Endodermal cell (in vitro differentiated cells): ENCODE measurements at regions not wholly inside any gene's neighbourhood (a gene's known extent, or its start where the extent isn't known, plus 50 kb on each side); places are given as distances from the start of the nearest gene placed in this dataset.

Experiments used
- DNase-seq: peaks from one replicate; pipeline ENCODE4 v3.0.0-alpha.2; 2017
- H3K27ac ChIP-seq: 2 replicates; pipeline ENCODE4 v1.5.1; 2013; ENCODE audit warnings: mild to moderate bottlenecking, low read depth, low read length, moderate library complexity
- H3K27me3 ChIP-seq: 2 replicates; pipeline ENCODE4 v1.6.1; 2013; ENCODE audit warnings: mild to moderate bottlenecking, low read length, moderate library complexity; ENCODE audit not compliant: insufficient read depth, control insufficient read depth, poor library complexity, severe bottlenecking
- H3K36me3 ChIP-seq: 2 replicates; pipeline ENCODE4 v1.7.0; 2013; ENCODE audit warnings: mild to moderate bottlenecking, low read length, moderate library complexity; ENCODE audit not compliant: control insufficient read depth, insufficient read depth
- H3K4me1 ChIP-seq: one replicate; pipeline ENCODE4 v1.7.0; 2013; ENCODE audit warnings: low read length; ENCODE audit not compliant: control insufficient read depth, insufficient read depth
- H3K4me3 ChIP-seq: 2 replicates; pipeline ENCODE4 v1.5.1; 2013; ENCODE audit warnings: mild to moderate bottlenecking, low read length, moderate library complexity
- H3K9ac ChIP-seq: 2 replicates; pipeline ENCODE4 v1.6.1; 2013; ENCODE audit warnings: mild to moderate bottlenecking, low read length, moderate library complexity; ENCODE audit not compliant: poor library complexity, severe bottlenecking; ENCODE audit errors: extremely low read depth
- H3K9me3 ChIP-seq: 2 replicates; pipeline ENCODE4 v1.6.1; 2013; ENCODE audit warnings: mild to moderate bottlenecking, low read length, moderate library complexity; ENCODE audit not compliant: control insufficient read depth
- H3K27ac Mint-ChIP-seq: 2 replicates; pipeline ENCODE4 v1.8.0; 2020; ENCODE audit warnings: mixed read lengths
- H3K27me3 Mint-ChIP-seq: 2 replicates; pipeline ENCODE4 v1.8.0; 2021; ENCODE audit warnings: mild to moderate bottlenecking, mixed read lengths; ENCODE audit not compliant: insufficient read depth
- H3K36me3 Mint-ChIP-seq: 2 replicates; pipeline ENCODE4 v1.8.0; 2020; ENCODE audit warnings: low read depth, mixed read lengths
- H3K4me1 Mint-ChIP-seq: 2 replicates; pipeline ENCODE4 v1.8.0; 2020; ENCODE audit warnings: mixed read lengths
- H3K4me3 Mint-ChIP-seq: 2 replicates; pipeline ENCODE4 v1.8.0; 2020; ENCODE audit warnings: mild to moderate bottlenecking, moderate library complexity, mixed read lengths
- H3K9me3 Mint-ChIP-seq: 2 replicates; pipeline ENCODE4 v1.8.0; 2020; ENCODE audit warnings: mild to moderate bottlenecking, mixed read lengths
- WGBS, 2 experiments: methylation state at CpG; one replicate each; pipeline versions ENCODE4 v1.1.5 to v1.1.7; 2013; ENCODE audit warnings: missing lambda C conversion rate in 2 of 2, mixed read lengths in 1 of 2; ENCODE audit not compliant: insufficient coverage in 1 of 2, insufficient read length in 1 of 2; 5-methylcytosine and 5-hydroxymethylcytosine counted together
- TF ChIP-seq, protein P1 (sequence below): fragments of 200-600 bp; sonication (generic); conservative IDR thresholded peaks from 2 replicates; pipeline ENCODE4 v1.5.0; 2021; ENCODE audit warnings: antibody characterized with exemption, mild to moderate bottlenecking

DNA sequence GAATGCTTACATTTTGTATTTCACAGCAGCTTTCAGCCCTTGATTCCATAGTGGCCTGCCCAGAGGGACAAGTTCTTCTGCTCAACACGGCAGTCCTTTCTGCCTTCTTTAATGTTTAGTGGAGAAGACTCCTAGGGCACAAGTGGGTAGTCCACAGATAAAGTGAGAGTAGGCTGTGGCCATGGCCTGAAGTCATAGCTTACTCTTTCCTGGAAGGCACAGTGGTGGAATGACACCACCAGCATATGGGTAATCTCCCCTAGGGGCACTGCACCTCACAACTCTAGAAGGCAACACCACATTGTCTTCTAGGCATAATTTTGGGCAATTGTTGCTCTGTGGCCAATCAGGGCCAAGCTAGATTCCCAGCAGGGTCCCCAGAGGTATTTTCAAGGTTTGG is 155.4 kb upstream of the MAMLD1 start:
- no peak overlapping the region for H3K4me3 ChIP-seq
- no peaks in the 10 kb centered on the region for H3K27me3 ChIP-seq
- TF ChIP-seq, protein P1, sequence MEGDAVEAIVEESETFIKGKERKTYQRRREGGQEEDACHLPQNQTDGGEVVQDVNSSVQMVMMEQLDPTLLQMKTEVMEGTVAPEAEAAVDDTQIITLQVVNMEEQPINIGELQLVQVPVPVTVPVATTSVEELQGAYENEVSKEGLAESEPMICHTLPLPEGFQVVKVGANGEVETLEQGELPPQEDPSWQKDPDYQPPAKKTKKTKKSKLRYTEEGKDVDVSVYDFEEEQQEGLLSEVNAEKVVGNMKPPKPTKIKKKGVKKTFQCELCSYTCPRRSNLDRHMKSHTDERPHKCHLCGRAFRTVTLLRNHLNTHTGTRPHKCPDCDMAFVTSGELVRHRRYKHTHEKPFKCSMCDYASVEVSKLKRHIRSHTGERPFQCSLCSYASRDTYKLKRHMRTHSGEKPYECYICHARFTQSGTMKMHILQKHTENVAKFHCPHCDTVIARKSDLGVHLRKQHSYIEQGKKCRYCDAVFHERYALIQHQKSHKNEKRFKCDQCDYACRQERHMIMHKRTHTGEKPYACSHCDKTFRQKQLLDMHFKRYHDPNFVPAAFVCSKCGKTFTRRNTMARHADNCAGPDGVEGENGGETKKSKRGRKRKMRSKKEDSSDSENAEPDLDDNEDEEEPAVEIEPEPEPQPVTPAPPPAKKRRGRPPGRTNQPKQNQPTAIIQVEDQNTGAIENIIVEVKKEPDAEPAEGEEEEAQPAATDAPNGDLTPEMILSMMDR = no peak
- WGBS, 2 experiments = 91% methylated on average over 1 of the region's 1 CpG; no CpG with 5 or more reads in 1 of the 2 experiments
- H3K4me3 Mint-ChIP-seq = no peak overlapping the region
- H3K9me3 ChIP-seq = no peaks in the 10 kb centered on the region
- H3K27me3 Mint-ChIP-seq = peaks cover 3% of the 10 kb centered on the region
- H3K36me3 Mint-ChIP-seq = no peaks in the 10 kb centered on the region
- peaks cover 2% of the 10 kb centered on the region for H3K4me1 Mint-ChIP-seq
- no peak overlapping the region for H3K9ac ChIP-seq
- peaks cover 40% of the 10 kb centered on the region for H3K9me3 Mint-ChIP-seq
- no peaks in the 10 kb centered on the region for H3K4me1 ChIP-seq
- no peak overlapping the region for H3K27ac ChIP-seq
- H3K36me3 ChIP-seq = no peaks in the 10 kb centered on the region
- DNase-seq = no peak
- H3K27ac Mint-ChIP-seq = no peak overlapping the region

DNA sequence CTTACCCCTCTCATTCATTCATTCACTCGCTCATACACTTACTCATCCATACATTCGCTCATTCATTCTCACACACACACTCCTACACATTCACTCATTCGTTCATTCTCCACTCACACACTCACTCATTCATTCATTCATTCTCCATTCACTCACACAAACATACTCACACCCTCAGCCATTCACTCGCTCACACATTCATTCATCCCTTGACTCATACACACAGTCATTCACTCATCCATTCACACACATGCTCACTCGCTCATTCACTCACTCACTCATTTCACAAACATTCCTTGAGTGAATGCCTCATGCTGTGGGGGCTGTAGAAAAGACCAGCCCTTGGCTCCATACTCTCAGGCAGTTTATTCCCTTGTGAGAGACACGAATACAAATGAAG is 151.1 kb upstream of the MAMLD1 start:
- no peak overlapping the region for H3K27ac ChIP-seq
- H3K9me3 ChIP-seq = no peaks in the 10 kb centered on the region
- no peaks in the 10 kb centered on the region for H3K36me3 ChIP-seq
- no peaks in the 10 kb centered on the region for H3K27me3 Mint-ChIP-seq
- H3K4me1 ChIP-seq = no peaks in the 10 kb centered on the region
- H3K36me3 Mint-ChIP-seq = no peaks in the 10 kb centered on the region
- no peak overlapping the region for H3K4me3 ChIP-seq
- H3K4me1 Mint-ChIP-seq = peaks cover 4% of the 10 kb centered on the region
- WGBS, 2 experiments = 83 to 100% methylated on average over 1 to 5 of the region's 6 CpGs
- no peak overlapping the region for H3K9ac ChIP-seq
- no peak overlapping the region for H3K4me3 Mint-ChIP-seq
- TF ChIP-seq, protein P1 = no peak
- H3K27me3 ChIP-seq = no peaks in the 10 kb centered on the region
- no peak for DNase-seq
- H3K27ac Mint-ChIP-seq = no peak overlapping the region
- H3K9me3 Mint-ChIP-seq = peaks cover 34% of the 10 kb centered on the region

DNA sequence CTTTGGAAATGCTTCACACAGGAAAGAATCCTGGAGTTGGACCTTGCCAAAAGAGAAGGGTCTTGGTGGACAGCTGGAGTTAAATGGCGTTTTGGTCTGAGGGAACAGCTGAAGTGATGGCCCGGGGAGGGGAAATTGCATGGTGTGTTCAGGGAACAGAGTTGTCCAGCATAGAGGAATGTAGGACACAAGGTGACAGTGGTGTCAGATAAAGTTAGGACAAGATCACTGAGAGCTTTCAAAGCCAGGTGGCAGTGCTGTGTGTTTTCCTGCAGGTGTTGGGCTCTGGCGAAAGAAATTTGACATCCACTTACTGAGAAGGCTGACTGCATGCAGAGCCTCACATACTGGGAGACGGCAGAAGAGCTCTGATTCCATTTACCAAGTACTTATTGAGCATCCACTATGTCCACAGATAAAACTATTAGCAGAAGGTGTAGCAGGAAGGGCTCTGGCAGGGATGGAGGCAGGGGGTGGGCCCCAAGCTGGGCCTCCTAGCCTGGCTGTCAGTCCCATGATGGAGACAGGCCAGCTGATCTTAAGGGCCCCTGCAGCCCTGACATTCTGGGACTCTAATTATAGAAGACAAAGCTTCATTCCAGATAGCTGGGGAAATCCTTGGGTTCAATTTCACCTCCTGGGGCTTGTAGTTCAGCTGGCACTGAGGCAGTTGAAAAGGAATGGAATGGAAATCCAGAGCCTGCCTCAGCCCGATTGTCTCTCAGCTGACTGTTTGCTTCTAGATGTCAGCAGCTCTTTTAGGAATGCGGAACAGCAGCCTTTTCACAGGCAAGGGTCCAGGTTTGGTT is 150.2 kb upstream of the MAMLD1 start:
- H3K9ac ChIP-seq = no peak overlapping the region
- WGBS, 2 experiments = 75% methylated on average over 6 of the region's 6 CpGs; no CpG with 5 or more reads in 1 of the 2 experiments
- peaks cover 38% of the 10 kb centered on the region for H3K9me3 Mint-ChIP-seq
- H3K36me3 ChIP-seq = no peaks in the 10 kb centered on the region
- H3K27ac ChIP-seq = no peak overlapping the region
- H3K27ac Mint-ChIP-seq = no peak overlapping the region
- no peaks in the 10 kb centered on the region for H3K9me3 ChIP-seq
- TF ChIP-seq, protein P1 = peak; percentile 57
- no peaks in the 10 kb centered on the region for H3K27me3 ChIP-seq
- no peak overlapping the region for H3K4me3 ChIP-seq
- DNase-seq = peak; percentile 62
- no peaks in the 10 kb centered on the region for H3K4me1 ChIP-seq
- H3K4me1 Mint-ChIP-seq = peaks cover 4% of the 10 kb centered on the region
- no peaks in the 10 kb centered on the region for H3K27me3 Mint-ChIP-seq
- H3K4me3 Mint-ChIP-seq = no peak overlapping the region
- H3K36me3 Mint-ChIP-seq = no peaks in the 10 kb centered on the region
